ENCODE measurements at regions not wholly inside any gene's neighbourhood (a gene's known extent, or its start where the extent isn't known, plus 50 kb on each side); places are given as distances from the start of the nearest gene placed in this dataset.

GRCh38 chrX:20620306-20620705, 353.6 kb upstream of the RPS6KA3 start:
- DNase-seq (ENCODE audit: low read depth): no peak

- no peak for DNase-seq (ENCODE audit: low read depth)
Measured at GRCh38 chrX:20609916-20610415, 343.3 kb upstream of the RPS6KA3 start.

- no peak for DNase-seq (ENCODE audit: low read depth)
Measured at GRCh38 chrX:20606831-20607230, 340.1 kb upstream of the RPS6KA3 start.

GRCh38 chrX:20596856-20597255, 330.1 kb upstream of the RPS6KA3 start:
- DNase-seq (ENCODE audit: low read depth): no peak

- no peak for DNase-seq (ENCODE audit: low read depth)
Measured at GRCh38 chrX:20595928-20596575, 329.3 kb upstream of the RPS6KA3 start.

GRCh38 chrX:20594985-20595384, 328.3 kb upstream of the RPS6KA3 start:
- no peak for DNase-seq (ENCODE audit: low read depth)

GRCh38 chrX:20593836-20594235, 327.1 kb upstream of the RPS6KA3 start:
- DNase-seq (ENCODE audit: low read depth): no peak

GRCh38 chrX:20593402-20593801, 326.7 kb upstream of the RPS6KA3 start:
- DNase-seq (ENCODE audit: low read depth): no peak

- DNase-seq (ENCODE audit: low read depth): no peak
Measured at GRCh38 chrX:20591246-20591645, 324.5 kb upstream of the RPS6KA3 start.

GRCh38 chrX:20585782-20586181, 319.1 kb upstream of the RPS6KA3 start:
- no peak for DNase-seq (ENCODE audit: low read depth)

GRCh38 chrX:20571611-20572010, 304.9 kb upstream of the RPS6KA3 start:
- no peak for DNase-seq (ENCODE audit: low read depth)

GRCh38 chrX:20567108-20567507, 300.4 kb upstream of the RPS6KA3 start:
- DNase-seq (ENCODE audit: low read depth): no peak

GRCh38 chrX:20547611-20548051, 280.9 kb upstream of the RPS6KA3 start:
- DNase-seq (ENCODE audit: low read depth): no peak

- no peak for DNase-seq (ENCODE audit: low read depth)
Measured at GRCh38 chrX:20545538-20545937, 278.8 kb upstream of the RPS6KA3 start.

GRCh38 chrX:20542072-20542471, 275.4 kb upstream of the RPS6KA3 start:
- no peak for DNase-seq (ENCODE audit: low read depth)

- DNase-seq (ENCODE audit: low read depth): no peak
Measured at GRCh38 chrX:20538974-20539373, 272.3 kb upstream of the RPS6KA3 start.

- no peak for DNase-seq (ENCODE audit: low read depth)
Measured at GRCh38 chrX:20531667-20532066, 265.0 kb upstream of the RPS6KA3 start.

- no peak for DNase-seq (ENCODE audit: low read depth)
Measured at GRCh38 chrX:20530406-20530921, 263.8 kb upstream of the RPS6KA3 start.

- no peak for DNase-seq (ENCODE audit: low read depth)
Measured at GRCh38 chrX:20529711-20530110, 263.0 kb upstream of the RPS6KA3 start.

GRCh38 chrX:20529301-20529700, 262.6 kb upstream of the RPS6KA3 start:
- DNase-seq (ENCODE audit: low read depth): no peak

- no peak for DNase-seq (ENCODE audit: low read depth)
Measured at GRCh38 chrX:20527558-20528011, 260.9 kb upstream of the RPS6KA3 start.

- DNase-seq (ENCODE audit: low read depth): no peak
Measured at GRCh38 chrX:20527041-20527440, 260.3 kb upstream of the RPS6KA3 start.

GRCh38 chrX:20523626-20524312, 257.1 kb upstream of the RPS6KA3 start:
- no peak for DNase-seq (ENCODE audit: low read depth)

Data from HS-27A (cell line).